NT2/D1 (cell line): ENCODE measurements at regions not wholly inside any gene's neighbourhood (a gene's known extent, or its start where the extent isn't known, plus 50 kb on each side); places are given as distances from the start of the nearest gene placed in this dataset.

ENCODE experiments used
- DNase-seq: peaks from one replicate; pipeline ENCODE4 v3.0.0-alpha.2; 2011; ENCODE audit warnings: low read depth, low spot score
- H3K27me3 ChIP-seq: 2 replicates; pipeline ENCODE4 v1.6.0; 2011; ENCODE audit warnings: mild to moderate bottlenecking; ENCODE audit not compliant: insufficient read length, insufficient read depth
- H3K36me3 ChIP-seq: 2 replicates; pipeline ENCODE4 v1.6.1; 2011; ENCODE audit warnings: mild to moderate bottlenecking, low read length, mixed read lengths; ENCODE audit not compliant: insufficient read depth, insufficient read length
- H3K4me1 ChIP-seq: 2 replicates; pipeline ENCODE4 v1.5.1; 2011; ENCODE audit not compliant: insufficient read depth, insufficient read length
- H3K4me3 ChIP-seq: 2 replicates; pipeline ENCODE4 v1.5.1; 2011; ENCODE audit warnings: low read depth; ENCODE audit not compliant: insufficient read length
- H3K9ac ChIP-seq: 2 replicates; pipeline ENCODE4 v1.6.0; 2011; ENCODE audit warnings: low read depth; ENCODE audit not compliant: insufficient read length
- H3K9me3 ChIP-seq: 2 replicates; pipeline ENCODE4 v1.5.1; 2011; ENCODE audit warnings: mild to moderate bottlenecking, low read length; ENCODE audit not compliant: insufficient read depth
- SUZ12 ChIP-seq: IDR thresholded peaks from 2 replicates; pipeline ENCODE4 v1.6.1; 2011; ENCODE audit not compliant: insufficient read length, insufficient read depth; ENCODE audit errors: extremely low read depth
- YY1 ChIP-seq: IDR thresholded peaks from 2 replicates; pipeline ENCODE4 v1.6.1; 2011; ENCODE audit not compliant: insufficient read length, insufficient read depth
- ZNF274 ChIP-seq: IDR thresholded peaks from 2 replicates; pipeline ENCODE4 v1.6.1; 2011; ENCODE audit warnings: mild to moderate bottlenecking, low read depth, low read length

GRCh38 chr18:76252139-76252538 is 242.9 kb downstream of the ZNF516 start:
- H3K36me3 ChIP-seq, result no peaks in the 10 kb centered on the region
- H3K9me3 ChIP-seq, result no peaks in the 10 kb centered on the region
- no peak overlapping the region for H3K4me3 ChIP-seq
- TF ChIP-seq SUZ12, result no peak
- TF ChIP-seq YY1, result no peak
- TF ChIP-seq ZNF274, result no peak
- no peaks in the 10 kb centered on the region for H3K27me3 ChIP-seq
- H3K9ac ChIP-seq, result no peak overlapping the region
- H3K4me1 ChIP-seq, result no peaks in the 10 kb centered on the region
- DNase-seq, result no peak

- H3K9ac ChIP-seq, result no peak overlapping the region
- H3K4me3 ChIP-seq, result no peak overlapping the region
- H3K9me3 ChIP-seq, result no peaks in the 10 kb centered on the region
- no peaks in the 10 kb centered on the region for H3K36me3 ChIP-seq
- H3K4me1 ChIP-seq, result no peaks in the 10 kb centered on the region
- no peaks in the 10 kb centered on the region for H3K27me3 ChIP-seq
- no peak for DNase-seq
- TF ChIP-seq ZNF274 (no peak), YY1 (no peak), SUZ12 (no peak)
Observed at GRCh38 chr18:76251691-76252090, 243.4 kb downstream of the ZNF516 start.

GRCh38 chr18:76246590-76246989 is 248.5 kb downstream of the ZNF516 start:
- no peaks in the 10 kb centered on the region for H3K27me3 ChIP-seq
- no peak overlapping the region for H3K4me3 ChIP-seq
- H3K4me1 ChIP-seq, result no peaks in the 10 kb centered on the region
- no peak overlapping the region for H3K9ac ChIP-seq
- H3K9me3 ChIP-seq, result no peaks in the 10 kb centered on the region
- no peaks in the 10 kb centered on the region for H3K36me3 ChIP-seq
- DNase-seq, result no peak
- no peak for TF ChIP-seq ZNF274
- TF ChIP-seq YY1, result no peak
- no peak for TF ChIP-seq SUZ12

GRCh38 chr18:76234676-76235060 is 260.4 kb downstream of the ZNF516 start:
- no peaks in the 10 kb centered on the region for H3K9me3 ChIP-seq
- no peak overlapping the region for H3K9ac ChIP-seq
- H3K36me3 ChIP-seq, result no peaks in the 10 kb centered on the region
- DNase-seq, result no peak
- no peaks in the 10 kb centered on the region for H3K4me1 ChIP-seq
- no peak for TF ChIP-seq ZNF274
- H3K4me3 ChIP-seq, result no peak overlapping the region
- H3K27me3 ChIP-seq, result no peaks in the 10 kb centered on the region

GRCh38 chr18:76233876-76234675 is 261.0 kb downstream of the ZNF516 start:
- H3K4me1 ChIP-seq, result no peaks in the 10 kb centered on the region
- H3K27me3 ChIP-seq, result no peaks in the 10 kb centered on the region
- no peaks in the 10 kb centered on the region for H3K9me3 ChIP-seq
- H3K9ac ChIP-seq, result no peak overlapping the region
- no peak for DNase-seq
- H3K4me3 ChIP-seq, result no peak overlapping the region
- TF ChIP-seq ZNF274 (no peak), YY1 (no peak), SUZ12 (no peak)
- H3K36me3 ChIP-seq, result no peaks in the 10 kb centered on the region

GRCh38 chr18:76233406-76233805 is 261.6 kb downstream of the ZNF516 start:
- H3K4me3 ChIP-seq, result no peak overlapping the region
- no peak overlapping the region for H3K9ac ChIP-seq
- no peaks in the 10 kb centered on the region for H3K27me3 ChIP-seq
- H3K4me1 ChIP-seq, result no peaks in the 10 kb centered on the region
- no peaks in the 10 kb centered on the region for H3K9me3 ChIP-seq
- no peak for TF ChIP-seq SUZ12
- TF ChIP-seq YY1, result no peak
- TF ChIP-seq ZNF274, result no peak
- H3K36me3 ChIP-seq, result no peaks in the 10 kb centered on the region
- no peak for DNase-seq

GRCh38 chr18:76232779-76233178 is 262.3 kb downstream of the ZNF516 start:
- H3K9ac ChIP-seq, result no peak overlapping the region
- H3K4me1 ChIP-seq, result no peaks in the 10 kb centered on the region
- H3K27me3 ChIP-seq, result no peaks in the 10 kb centered on the region
- no peak for DNase-seq
- no peak overlapping the region for H3K4me3 ChIP-seq
- no peaks in the 10 kb centered on the region for H3K9me3 ChIP-seq
- TF ChIP-seq YY1, result no peak
- TF ChIP-seq SUZ12, result no peak
- TF ChIP-seq ZNF274, result no peak
- no peaks in the 10 kb centered on the region for H3K36me3 ChIP-seq
